Neural cell (in vitro differentiated cells): ENCODE measurements at regions not wholly inside any gene's neighbourhood (a gene's known extent, or its start where the extent isn't known, plus 50 kb on each side); places are given as distances from the start of the nearest gene placed in this dataset.
"Not testable (repeated sequence)": the region's sequence is repeated elsewhere in the genome, so short reads cannot be mapped to it uniquely, and the experiment has no call there.

Experiments used
- H2AFZ ChIP-seq: fragments of 200-600, 300-800 bp; sonication (generic), shearing (Covaris generic); 2 replicates; pipeline ENCODE4 v1.6.0; 2014; ENCODE audit warnings: low read depth, mild to moderate bottlenecking, antibody characterized with exemption, low read length, moderate library complexity
- H3F3A ChIP-seq: fragments of 200-600 bp; shearing (Covaris generic); 2 replicates; pipeline ENCODE4 v1.6.1; 2016; ENCODE audit warnings: mild to moderate bottlenecking, moderate library complexity, mixed read lengths, antibody characterized with exemption, low read length; ENCODE audit not compliant: insufficient read depth, poor library complexity, severe bottlenecking
- H3K27ac ChIP-seq: fragments of 200-600, 300-800 bp; sonication (generic), shearing (Covaris generic); 2 replicates; pipeline ENCODE4 v1.5.1; 2014; ENCODE audit warnings: mild to moderate bottlenecking, low read length, moderate library complexity
- H3K27me3 ChIP-seq: fragments of 300-800, 200-600 bp; sonication (generic), shearing (Covaris generic); 2 replicates; pipeline ENCODE4 v1.6.0; 2014; ENCODE audit warnings: mild to moderate bottlenecking, low read depth, low read length, moderate library complexity; ENCODE audit not compliant: insufficient read depth
- H3K36me3 ChIP-seq: fragments of 300-800, 200-600 bp; sonication (generic), shearing (Covaris generic); 2 replicates; pipeline ENCODE4 v1.5.1; 2014; ENCODE audit warnings: mild to moderate bottlenecking, antibody characterized with exemption, low read length, moderate library complexity; ENCODE audit not compliant: insufficient read depth
- H3K4me2 ChIP-seq: fragments of 300-800, 200-600 bp; sonication (generic), shearing (Covaris generic); 2 replicates; pipeline ENCODE4 v1.6.0; 2014; ENCODE audit warnings: mild to moderate bottlenecking, low read length
- H3K4me3 ChIP-seq: fragments of 300-800, 200-600 bp; sonication (generic), shearing (Covaris generic); 2 replicates; pipeline ENCODE4 v1.5.1; 2014; ENCODE audit warnings: mild to moderate bottlenecking, low read length, moderate library complexity
- H3K79me2 ChIP-seq: fragments of 200-600 bp; shearing (Covaris generic); replicated peaks from 2 replicates; pipeline ENCODE4 v1.6.0; 2014; ENCODE audit warnings: mild to moderate bottlenecking, low read length, moderate library complexity; ENCODE audit not compliant: insufficient read depth
- H3K9ac ChIP-seq: fragments of 300-800, 200-600 bp; sonication (generic), shearing (Covaris generic); 2 replicates; pipeline ENCODE4 v1.6.1; 2016; ENCODE audit warnings: mild to moderate bottlenecking, low read length, mixed read lengths
- H3K9me2 ChIP-seq: fragments of 200-600 bp; shearing (Covaris generic); 2 replicates; pipeline ENCODE4 v1.6.1; 2016; ENCODE audit warnings: mild to moderate bottlenecking, low read length, mixed read lengths; ENCODE audit not compliant: insufficient read depth
- H3K9me3 ChIP-seq: fragments of 200-600, 300-800 bp; sonication (generic), shearing (Covaris generic); 2 replicates; pipeline ENCODE4 v1.6.1; 2016; ENCODE audit warnings: mild to moderate bottlenecking, mixed run types, low read length, moderate library complexity, mixed read lengths
- H4K20me1 ChIP-seq: fragments of 200-600 bp; shearing (Covaris generic); 2 replicates; pipeline ENCODE4 v1.6.1; 2016; ENCODE audit warnings: mild to moderate bottlenecking, mixed run types; ENCODE audit not compliant: insufficient read depth
- SMC3 ChIP-seq: fragments of 450-650 bp; conservative IDR thresholded peaks from 2 replicates; pipeline ENCODE4 v1.6.1; 2014; ENCODE audit warnings: antibody characterized with exemption, mild to moderate bottlenecking, moderate library complexity; ENCODE audit not compliant: poor library complexity

- H3K27me3 ChIP-seq, H3K4me2 ChIP-seq, H3K79me2 ChIP-seq, H3K9me3 ChIP-seq, H3K36me3 ChIP-seq, H4K20me1 ChIP-seq, H3K9ac ChIP-seq, H3F3A ChIP-seq, H2AFZ ChIP-seq, H3K4me3 ChIP-seq, H3K9me2 ChIP-seq, H3K27ac ChIP-seq: not testable (repeated sequence)
Measured at GRCh38 chr11:71714510-71714909, 118.5 kb upstream of the DEFB108B start.

DNA sequence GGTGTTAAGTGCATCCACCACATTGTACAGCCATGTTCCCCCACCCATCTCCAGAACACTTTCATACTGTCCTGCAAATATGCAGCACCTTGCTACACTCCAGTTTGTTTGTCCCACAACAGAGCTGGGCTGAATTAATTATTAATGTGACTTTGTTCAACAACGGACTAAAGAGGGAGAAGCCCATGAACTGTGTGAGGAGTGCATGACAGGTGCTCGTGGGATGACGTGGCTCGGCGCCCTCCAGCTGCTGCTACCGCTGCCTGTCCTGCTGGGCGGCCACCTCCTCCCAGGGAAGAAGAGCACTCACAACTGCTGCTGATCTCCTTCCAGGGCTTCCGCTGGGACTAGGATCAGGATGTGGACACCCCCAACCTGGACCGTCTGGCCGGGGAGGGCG lies 111.2 kb upstream of the DEFB108B start:
- H3K4me3 ChIP-seq, H3K9ac ChIP-seq, H3K9me2 ChIP-seq, H4K20me1 ChIP-seq, H3K27ac ChIP-seq, H3F3A ChIP-seq, H3K4me2 ChIP-seq, H3K79me2 ChIP-seq, H2AFZ ChIP-seq, H3K9me3 ChIP-seq, H3K27me3 ChIP-seq, H3K36me3 ChIP-seq: not testable (repeated sequence)

- not testable (repeated sequence) for H3K9ac ChIP-seq, H3K36me3 ChIP-seq, H3K4me3 ChIP-seq, H3K9me2 ChIP-seq, H4K20me1 ChIP-seq, H3F3A ChIP-seq, H3K79me2 ChIP-seq, H3K27me3 ChIP-seq, H3K9me3 ChIP-seq, H3K27ac ChIP-seq, H3K4me2 ChIP-seq, H2AFZ ChIP-seq
Measured at GRCh38 chr11:71723991-71724390, 109.0 kb upstream of the DEFB108B start.

GRCh38 chr11:71730748-71731147 lies 102.3 kb upstream of the DEFB108B start:
- not testable (repeated sequence) for H3K79me2 ChIP-seq, H3K27me3 ChIP-seq, H2AFZ ChIP-seq, H4K20me1 ChIP-seq, H3K9me2 ChIP-seq, H3K4me2 ChIP-seq, H3K9me3 ChIP-seq, H3K9ac ChIP-seq, H3K27ac ChIP-seq, H3K4me3 ChIP-seq, H3F3A ChIP-seq, H3K36me3 ChIP-seq

DNA sequence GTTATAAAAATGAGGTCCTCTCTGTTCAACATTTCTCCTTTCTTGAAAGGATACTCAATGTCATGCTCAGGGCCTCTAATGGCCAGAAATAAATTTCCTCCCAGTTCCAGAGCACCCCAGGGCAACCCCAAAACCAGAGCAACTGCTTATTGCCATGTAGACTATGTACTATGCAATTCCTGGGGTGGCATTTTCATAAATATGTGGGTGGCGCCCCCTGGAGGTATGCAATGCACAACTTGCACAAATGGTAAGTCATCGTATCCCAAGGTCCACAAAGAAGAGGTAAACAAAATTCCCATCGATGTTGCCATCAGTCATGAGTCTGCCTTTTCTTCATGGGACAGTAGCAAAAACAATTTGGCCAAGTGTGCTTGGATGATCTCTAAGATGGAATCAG lies 98.6 kb upstream of the DEFB108B start:
- H4K20me1 ChIP-seq, H3K9ac ChIP-seq, H3K27me3 ChIP-seq, H3K9me3 ChIP-seq, H3K27ac ChIP-seq, H3K4me2 ChIP-seq, H2AFZ ChIP-seq, H3K36me3 ChIP-seq, H3K4me3 ChIP-seq, H3K9me2 ChIP-seq, H3F3A ChIP-seq, H3K79me2 ChIP-seq: not testable (repeated sequence)
- TF ChIP-seq SMC3, result peak; percentile 29

- not testable (repeated sequence) for H3K9ac ChIP-seq, H3K27ac ChIP-seq, H4K20me1 ChIP-seq, H3K27me3 ChIP-seq, H2AFZ ChIP-seq, H3K4me3 ChIP-seq, H3F3A ChIP-seq, H3K79me2 ChIP-seq, H3K9me2 ChIP-seq, H3K4me2 ChIP-seq, H3K9me3 ChIP-seq, H3K36me3 ChIP-seq
Measured at GRCh38 chr11:71738317-71738716, 94.7 kb upstream of the DEFB108B start.

- H3K9ac ChIP-seq, H3K4me2 ChIP-seq: not testable (repeated sequence)
Measured at GRCh38 chr11:71743385-71743784, 89.6 kb upstream of the DEFB108B start.

GRCh38 chr11:71745656-71746055 lies 87.3 kb upstream of the DEFB108B start:
- not testable (repeated sequence) for H3K4me3 ChIP-seq, H3K4me2 ChIP-seq, H2AFZ ChIP-seq, H3K9ac ChIP-seq, H3K9me2 ChIP-seq, H3K9me3 ChIP-seq, H3F3A ChIP-seq, H3K27me3 ChIP-seq, H3K27ac ChIP-seq, H3K79me2 ChIP-seq, H4K20me1 ChIP-seq, H3K36me3 ChIP-seq

More at GRCh38 chr11:71743385-71743784, 89.6 kb upstream of the DEFB108B start:
- H3K27me3 ChIP-seq, H3K9me2 ChIP-seq, H2AFZ ChIP-seq, H3K9me3 ChIP-seq, H3F3A ChIP-seq, H4K20me1 ChIP-seq, H3K27ac ChIP-seq, H3K36me3 ChIP-seq, H3K4me3 ChIP-seq, H3K79me2 ChIP-seq: not testable (repeated sequence)
